GM13976 (cell line): ENCODE measurements at regions not wholly inside any gene's neighbourhood (a gene's known extent, or its start where the extent isn't known, plus 50 kb on each side); places are given as distances from the start of the nearest gene placed in this dataset.

Experiments used
- DNase-seq: peaks from one replicate; pipeline ENCODE4 v3.0.0; 2012; ENCODE audit warnings: low spot score
- in situ Hi-C: fragments of 300-500 bp; cut with MboI; formaldehyde crosslinking; loops from one replicate; pipeline ENCODE4 v1.12.0; 2022; ENCODE audit warnings: low sequenced_read_pairs, mixed read lengths, inconsistent platforms; ENCODE audit not compliant: unreplicated experiment
- TF ChIP-seq, protein P1 (sequence below): IDR thresholded peaks from 2 replicates; pipeline ENCODE4 v1.5.1; 2012; ENCODE audit warnings: borderline replicate concordance, mild to moderate bottlenecking; ENCODE audit not compliant: insufficient read depth; ENCODE audit errors: extremely low read depth, missing control alignments, control extremely low read depth

DNA sequence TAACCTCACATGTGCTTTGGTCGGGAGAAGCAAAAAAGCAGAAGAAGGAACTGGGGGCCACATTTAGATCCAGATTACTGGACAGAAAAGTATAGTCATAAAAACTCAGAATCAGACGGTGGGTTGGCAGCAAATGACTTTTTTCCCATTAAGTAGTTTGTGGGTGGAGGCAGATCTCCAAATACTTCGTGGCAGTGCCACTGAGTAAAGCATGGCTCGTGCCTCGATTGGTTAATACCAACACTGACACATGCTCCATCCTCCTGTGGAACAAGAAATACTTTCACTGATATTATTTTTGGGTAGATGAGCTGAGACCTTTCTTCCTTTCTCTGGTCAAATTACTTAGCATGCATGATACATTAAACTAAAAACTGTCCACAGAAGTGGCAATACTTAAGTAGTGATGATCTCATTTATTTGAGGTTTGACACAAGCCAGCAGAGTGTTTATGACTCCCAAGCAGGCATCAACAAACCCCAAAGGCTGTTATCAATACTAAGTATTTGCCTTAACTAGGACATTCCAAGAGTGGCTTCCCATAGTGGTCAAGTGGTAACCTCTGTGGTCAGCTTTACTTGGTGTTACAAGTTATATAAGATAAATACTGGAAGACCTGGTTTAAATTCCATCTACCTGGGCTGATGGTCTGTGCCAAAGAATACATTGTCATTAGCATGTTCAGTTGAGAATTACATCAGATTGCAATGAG, 500.0 kb upstream of the RUNX1 start:
- no peak for DNase-seq
- in situ Hi-C loops, result no loop called here
- TF ChIP-seq, protein P1, sequence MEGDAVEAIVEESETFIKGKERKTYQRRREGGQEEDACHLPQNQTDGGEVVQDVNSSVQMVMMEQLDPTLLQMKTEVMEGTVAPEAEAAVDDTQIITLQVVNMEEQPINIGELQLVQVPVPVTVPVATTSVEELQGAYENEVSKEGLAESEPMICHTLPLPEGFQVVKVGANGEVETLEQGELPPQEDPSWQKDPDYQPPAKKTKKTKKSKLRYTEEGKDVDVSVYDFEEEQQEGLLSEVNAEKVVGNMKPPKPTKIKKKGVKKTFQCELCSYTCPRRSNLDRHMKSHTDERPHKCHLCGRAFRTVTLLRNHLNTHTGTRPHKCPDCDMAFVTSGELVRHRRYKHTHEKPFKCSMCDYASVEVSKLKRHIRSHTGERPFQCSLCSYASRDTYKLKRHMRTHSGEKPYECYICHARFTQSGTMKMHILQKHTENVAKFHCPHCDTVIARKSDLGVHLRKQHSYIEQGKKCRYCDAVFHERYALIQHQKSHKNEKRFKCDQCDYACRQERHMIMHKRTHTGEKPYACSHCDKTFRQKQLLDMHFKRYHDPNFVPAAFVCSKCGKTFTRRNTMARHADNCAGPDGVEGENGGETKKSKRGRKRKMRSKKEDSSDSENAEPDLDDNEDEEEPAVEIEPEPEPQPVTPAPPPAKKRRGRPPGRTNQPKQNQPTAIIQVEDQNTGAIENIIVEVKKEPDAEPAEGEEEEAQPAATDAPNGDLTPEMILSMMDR, result no peak

DNA sequence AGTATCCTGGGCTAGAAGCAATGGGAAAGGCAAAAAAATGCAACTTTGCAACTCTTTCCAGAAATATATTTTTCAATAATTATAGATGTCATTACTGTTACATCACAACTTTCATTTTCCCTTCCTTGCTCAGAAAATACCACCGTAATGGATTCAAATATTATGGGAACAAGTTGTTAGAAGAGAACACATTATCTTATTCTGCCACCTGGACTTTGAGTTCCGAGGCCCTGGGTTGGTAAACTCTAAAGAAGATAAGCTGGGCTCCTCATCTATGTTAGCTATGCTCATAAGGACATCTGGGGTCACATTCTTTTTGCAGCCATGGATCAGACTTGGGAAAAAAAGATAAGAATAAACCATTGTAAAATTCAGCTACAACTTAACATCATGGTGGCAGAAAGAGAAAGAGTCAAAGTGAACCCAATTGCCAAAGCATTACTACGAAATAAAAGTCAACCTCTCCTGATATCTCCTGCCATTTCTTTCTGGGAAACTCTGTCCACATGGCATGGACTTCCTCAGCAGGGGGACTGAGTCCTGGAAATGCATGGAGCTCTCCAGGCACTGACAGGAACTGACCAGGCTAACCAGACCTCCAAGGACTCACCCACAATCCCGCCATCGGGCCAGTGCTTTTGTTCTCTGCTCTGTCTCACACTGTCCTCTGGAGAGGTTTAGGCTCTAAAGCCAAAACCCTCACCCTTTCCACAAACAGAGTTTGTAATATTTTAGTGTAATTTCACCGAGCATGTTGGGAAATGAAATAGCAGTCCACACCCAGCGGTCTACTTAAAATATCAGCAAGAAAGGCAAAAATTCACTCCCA, 499.1 kb upstream of the RUNX1 start:
- DNase-seq, result no peak
- TF ChIP-seq, protein P1, result no peak
- in situ Hi-C loops, result no loop called here

DNA sequence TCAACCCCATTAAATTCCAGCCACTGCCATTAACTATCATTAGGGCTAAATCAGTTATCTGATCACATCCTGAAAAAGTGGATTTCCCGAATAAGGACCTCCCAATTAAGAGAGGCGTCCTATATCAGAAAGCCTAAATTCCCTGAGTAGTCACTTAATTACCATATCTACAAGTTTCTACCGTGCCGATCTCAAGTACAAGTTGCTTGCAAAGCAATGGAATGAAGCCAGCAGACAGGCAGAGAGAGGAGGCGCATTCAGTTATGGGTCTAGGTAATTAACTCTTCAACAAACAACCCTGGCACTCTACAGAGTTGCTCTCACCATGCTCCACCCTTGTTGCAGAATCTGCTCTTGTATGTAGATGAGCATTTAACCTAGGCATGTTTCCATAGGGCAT, 494.6 kb upstream of the RUNX1 start:
- in situ Hi-C loops, result no loop called here
- DNase-seq, result no peak
- TF ChIP-seq, protein P1, result no peak

DNA sequence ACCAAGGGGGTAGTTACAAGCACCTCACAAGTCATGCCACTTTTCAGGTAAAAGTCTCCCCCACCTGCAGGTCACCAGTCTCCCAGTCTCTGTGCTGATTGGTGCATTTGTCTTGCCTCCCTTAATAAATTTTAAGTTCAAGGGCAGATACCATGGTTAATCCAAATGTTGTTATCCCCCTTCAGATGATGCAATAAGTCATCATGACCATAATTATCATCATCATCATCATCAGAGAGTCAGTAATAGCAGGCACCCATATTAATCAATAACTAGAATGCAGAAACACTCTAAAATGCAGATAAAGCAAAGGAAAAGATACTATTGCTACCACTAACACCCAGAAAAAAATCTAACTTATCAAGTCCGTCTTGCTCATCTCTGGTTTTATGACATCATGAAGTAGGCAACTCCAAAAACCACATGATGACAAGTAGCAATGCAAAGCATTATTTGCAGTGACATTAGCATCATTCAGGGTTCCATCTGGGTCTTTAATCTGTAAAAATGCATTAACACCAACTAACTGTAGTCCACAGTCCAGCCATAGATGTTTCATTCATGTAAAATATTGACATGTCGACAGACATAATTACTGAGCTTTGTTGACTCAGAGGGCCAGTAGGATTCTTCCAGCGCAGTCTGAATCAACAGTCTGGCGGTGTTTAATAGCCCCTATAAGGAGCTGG, 492.0 kb upstream of the RUNX1 start:
- in situ Hi-C loops, result no loop called here
- TF ChIP-seq, protein P1, result no peak
- no peak for DNase-seq

DNA sequence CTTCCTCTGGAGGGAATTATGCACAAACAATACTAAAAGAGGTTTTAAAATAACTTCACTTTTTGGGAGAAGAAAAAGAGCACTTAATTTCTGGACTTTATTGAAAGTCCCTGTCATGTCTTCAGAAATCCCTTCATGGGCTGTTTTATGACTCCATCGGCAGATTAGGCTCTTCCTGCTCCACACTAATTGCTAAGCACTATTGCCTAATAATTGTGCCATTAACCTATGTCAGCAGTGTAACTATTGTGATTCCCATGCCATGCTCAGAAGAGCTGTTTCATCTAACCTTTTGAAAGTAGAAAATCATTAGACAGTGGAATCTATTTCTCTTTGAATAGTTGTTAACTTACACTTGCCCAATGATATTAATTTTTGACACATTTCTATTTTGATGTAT, 489.3 kb upstream of the RUNX1 start:
- no peak for DNase-seq
- TF ChIP-seq, protein P1, result no peak
- in situ Hi-C loops, result no loop called here

DNA sequence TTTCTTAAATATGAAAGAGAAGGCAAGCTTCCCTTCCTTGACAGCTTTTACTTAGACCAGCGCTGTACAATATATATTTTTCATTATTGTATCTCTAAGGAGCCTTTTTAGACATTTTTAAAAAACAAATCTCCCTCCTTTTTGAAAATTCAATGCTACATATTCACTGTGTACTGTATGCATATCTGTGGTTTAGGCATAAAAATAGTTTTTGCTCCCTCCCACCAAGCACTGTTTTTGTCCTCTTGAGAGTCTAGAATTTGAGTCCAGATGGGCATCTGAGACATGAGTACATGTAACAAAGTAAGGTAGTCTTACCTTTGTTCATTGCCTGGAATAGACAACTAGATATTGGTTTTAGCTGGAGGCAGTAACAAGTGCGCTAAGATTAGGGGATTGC, 488.5 kb upstream of the RUNX1 start:
- DNase-seq, result no peak
- TF ChIP-seq, protein P1, result no peak
- in situ Hi-C loops, result no loop called here
